SK-N-SH (cell line): ENCODE measurements at regions not wholly inside any gene's neighbourhood (a gene's known extent, or its start where the extent isn't known, plus 50 kb on each side); places are given as distances from the start of the nearest gene placed in this dataset.

Source experiments
- CTCF ChIA-PET: fragments of 300-600, 350-600 bp; formaldehyde crosslinking; extraction: SDS; loops from one replicate; lab custom pipeline; 2021; lab: Yijun Ruan, JAX
- POLR2A ChIA-PET: fragments of 350-600 bp; sonication (Branson Sonifier 250); formaldehyde crosslinking; extraction: SDS; loops from one replicate; lab custom pipeline; 2020; ENCODE audit warnings: antibody characterized with exemption, inconsistent platforms; lab: Yijun Ruan, JAX
- DNase-seq: peaks from one replicate; pipeline ENCODE4 v3.0.0; 2012
- H2AFZ ChIP-seq: fragments of 200-600 bp; sonication (generic); 2 replicates; pipeline ENCODE4 v1.8.1; 2016; ENCODE audit warnings: antibody characterized with exemption, mild to moderate bottlenecking, low read depth
- H3F3A ChIP-seq: fragments of 200-600 bp; sonication (generic); replicated peaks from 2 replicates; pipeline ENCODE3; 2016; ENCODE audit warnings: antibody characterized with exemption, mild to moderate bottlenecking; ENCODE audit not compliant: insufficient read depth
- H3K27ac ChIP-seq, 2 experiments: fragments of 200-500 bp in 1 of 2; fragments of 200-600 bp in 1 of 2; sonication (Bioruptor generic) in 1 of 2; sonication (generic), shearing (Covaris generic) in 1 of 2; 2 replicates each; pipeline versions ENCODE4 v1.5.1 to v1.6.1; 2014 to 2016; ENCODE audit warnings: low read depth in 2 of 2, inconsistent platforms in 1 of 2, low read length in 1 of 2, mild to moderate bottlenecking in 1 of 2, mixed read lengths in 1 of 2
- H3K27me3 ChIP-seq: fragments of 200-600 bp; sonication (generic), shearing (Covaris generic); 2 replicates; pipeline ENCODE4 v1.6.1; 2016; ENCODE audit warnings: mixed run types; ENCODE audit not compliant: insufficient read depth
- H3K36me3 ChIP-seq, 2 experiments: fragments of 200-500 bp in 1 of 2; fragments of 200-600 bp in 1 of 2; sonication (Bioruptor generic) in 1 of 2; sonication (generic) in 1 of 2; replicated peaks in 1 of 2; 2 replicates each; pipeline versions ENCODE3 to v1.5.1; 2014 to 2016; ENCODE audit warnings: low read length in 1 of 2, mild to moderate bottlenecking in 1 of 2; ENCODE audit not compliant: insufficient read depth in 2 of 2, control insufficient read depth in 1 of 2
- H3K4me1 ChIP-seq, 2 experiments: fragments of 200-500 bp in 1 of 2; fragments of 200-600 bp in 1 of 2; sonication (Bioruptor generic) in 1 of 2; sonication (generic), shearing (Covaris generic) in 1 of 2; 2 replicates each; pipeline versions ENCODE4 v1.5.1 to v1.6.1; 2014 to 2016; ENCODE audit warnings: low read depth in 1 of 2, low read length in 1 of 2, mixed run types in 1 of 2; ENCODE audit not compliant: insufficient read depth in 2 of 2, control insufficient read depth in 1 of 2
- H3K4me2 ChIP-seq: fragments of 200-600 bp; sonication (generic), shearing (Covaris generic); 2 replicates; pipeline ENCODE4 v1.6.1; 2017; ENCODE audit warnings: mixed run types
- H3K4me3 ChIP-seq, 2 experiments: fragments of 200-500 bp in 1 of 2; fragments of 200-600 bp in 1 of 2; sonication (Bioruptor generic) in 1 of 2; sonication (generic), shearing (Covaris generic) in 1 of 2; 2 replicates each; pipeline versions ENCODE4 v1.5.1 to v1.8.1; 2014 to 2016; ENCODE audit warnings: low read depth in 2 of 2, inconsistent platforms in 1 of 2, low read length in 1 of 2, mild to moderate bottlenecking in 1 of 2, mixed read lengths in 1 of 2, moderate library complexity in 1 of 2
- H3K79me2 ChIP-seq: fragments of 200-600 bp; sonication (generic); 2 replicates; pipeline ENCODE4 v1.8.1; 2017; ENCODE audit warnings: mild to moderate bottlenecking; ENCODE audit not compliant: insufficient read depth
- H3K9ac ChIP-seq: fragments of 200-600 bp; sonication (generic); 2 replicates; pipeline ENCODE4 v1.6.1; 2017; ENCODE audit warnings: mixed run types
- H3K9me2 ChIP-seq: fragments of 200-600 bp; sonication (generic); 2 replicates; pipeline ENCODE4 v1.6.1; 2017; ENCODE audit warnings: mixed run types
- H3K9me3 ChIP-seq: fragments of 200-600 bp; sonication (generic); 2 replicates; pipeline ENCODE4 v1.6.1; 2017; ENCODE audit warnings: mixed run types, mild to moderate bottlenecking, moderate library complexity
- H4K20me1 ChIP-seq: fragments of 200-600 bp; sonication (generic); 2 replicates; pipeline ENCODE4 v1.6.1; 2017; ENCODE audit warnings: mild to moderate bottlenecking, mixed run types; ENCODE audit not compliant: insufficient read depth
- CHD2 ChIP-seq: fragments of 150-350 bp; IDR thresholded peaks from 2 replicates; pipeline ENCODE4 v1.6.1; 2018; ENCODE audit warnings: low read length; ENCODE audit not compliant: partially characterized antibody
- ELF1 ChIP-seq: IDR thresholded peaks from 2 replicates; pipeline ENCODE4 v1.4.0; 2012
- EP300 ChIP-seq, 2 experiments: IDR thresholded peaks; 2 replicates each; pipeline versions ENCODE4 v1.4.0 to v1.6.1; 2012; ENCODE audit warnings: borderline replicate concordance in 1 of 2, low read depth in 1 of 2, low read length in 1 of 2
- EZH2phosphoT487 ChIP-seq: fragments of 200-600 bp; sonication (generic); IDR thresholded peaks from 2 replicates; pipeline ENCODE4 v1.6.1; 2017; ENCODE audit warnings: low read depth, mixed run types, mild to moderate bottlenecking, antibody characterized with exemption, moderate library complexity, borderline replicate concordance
- MEF2A ChIP-seq: IDR thresholded peaks from 2 replicates; pipeline ENCODE4 v1.4.0; 2012; ENCODE audit warnings: low read depth, borderline replicate concordance
- NFIC ChIP-seq: IDR thresholded peaks from 2 replicates; pipeline ENCODE4 v1.4.0; 2012; ENCODE audit warnings: borderline replicate concordance
- NRF1 ChIP-seq: IDR thresholded peaks from 2 replicates; pipeline ENCODE4 v1.6.1; 2012; ENCODE audit warnings: low read depth, mild to moderate bottlenecking, low read length
- RAD21 ChIP-seq: IDR thresholded peaks from 2 replicates; pipeline ENCODE4 v1.6.1; 2012; ENCODE audit warnings: mild to moderate bottlenecking, low read length
- RCOR1 ChIP-seq: fragments of 150-350 bp; IDR thresholded peaks from 2 replicates; pipeline ENCODE4 v1.6.1; 2017; ENCODE audit warnings: antibody characterized with exemption, low read length
- SIN3A ChIP-seq: IDR thresholded peaks from 2 replicates; pipeline ENCODE4 v1.6.1; 2012; ENCODE audit warnings: low read depth, mild to moderate bottlenecking, low read length, moderate library complexity, borderline replicate concordance
- SMC3 ChIP-seq: IDR thresholded peaks from 2 replicates; pipeline ENCODE4 v1.6.1; 2012; ENCODE audit warnings: low read depth, low read length, improper control_type of control experiment
- TAF1 ChIP-seq: IDR thresholded peaks from 2 replicates; pipeline ENCODE4 v1.6.1; 2012; ENCODE audit warnings: low read depth, mild to moderate bottlenecking, low read length, moderate library complexity, borderline replicate concordance
- TCF12 ChIP-seq: IDR thresholded peaks from 2 replicates; pipeline ENCODE4 v1.4.0; 2012
- YY1 ChIP-seq: IDR thresholded peaks from 2 replicates; pipeline ENCODE4 v1.4.0; 2012; ENCODE audit warnings: low read depth, mild to moderate bottlenecking
- WGBS: methylation state at CpG from one replicate; pipeline ENCODE4 v1.1.6; 2017; ENCODE audit warnings: low lambda C conversion rate; 5-methylcytosine and 5-hydroxymethylcytosine counted together
- TF ChIP-seq, protein P1 (sequence below): IDR thresholded peaks from 2 replicates; pipeline ENCODE4 v1.4.0; 2012; ENCODE audit warnings: low read depth, borderline replicate concordance
- TF ChIP-seq, protein P2 (sequence below): IDR thresholded peaks from 2 replicates; pipeline ENCODE4 v1.6.1; 2012; ENCODE audit warnings: mild to moderate bottlenecking, low read depth, low read length, moderate library complexity
- TF ChIP-seq, protein P3 (sequence below): IDR thresholded peaks from 2 replicates; pipeline ENCODE4 v1.4.0; 2012; ENCODE audit warnings: low read depth, borderline replicate concordance

DNA sequence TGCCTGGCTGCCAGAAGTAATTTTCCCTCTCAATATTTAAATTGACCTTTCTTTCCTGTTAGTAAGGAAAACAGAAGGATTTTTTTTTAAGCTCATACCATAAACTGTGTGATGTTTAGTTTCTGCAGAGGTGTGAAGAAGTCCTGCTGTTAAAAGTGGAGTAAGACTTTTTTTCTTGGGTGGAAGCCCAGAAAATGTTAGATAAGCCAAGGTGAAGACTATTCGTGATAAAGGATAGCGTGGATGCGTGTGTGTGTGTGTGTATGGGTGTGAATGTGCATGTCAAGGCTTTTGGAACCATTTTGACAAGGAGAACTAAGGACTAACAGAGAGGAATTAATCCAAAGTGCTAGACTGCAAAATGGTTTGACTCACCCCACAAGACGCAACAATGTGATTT lies 152.9 kb upstream of the SEL1L start:
- Histone ChIP-seq H3K27me3 (no peaks in the 10 kb centered on the region), H3K9me2 (no peaks in the 10 kb centered on the region), H4K20me1 (no peaks in the 10 kb centered on the region), H3K4me2 (no peak overlapping the region), H3K36me3 (no peaks in the 10 kb centered on the region)
- no peak for TF ChIP-seq MEF2A
- TF ChIP-seq SIN3A: no peak
- TF ChIP-seq, protein P1, sequence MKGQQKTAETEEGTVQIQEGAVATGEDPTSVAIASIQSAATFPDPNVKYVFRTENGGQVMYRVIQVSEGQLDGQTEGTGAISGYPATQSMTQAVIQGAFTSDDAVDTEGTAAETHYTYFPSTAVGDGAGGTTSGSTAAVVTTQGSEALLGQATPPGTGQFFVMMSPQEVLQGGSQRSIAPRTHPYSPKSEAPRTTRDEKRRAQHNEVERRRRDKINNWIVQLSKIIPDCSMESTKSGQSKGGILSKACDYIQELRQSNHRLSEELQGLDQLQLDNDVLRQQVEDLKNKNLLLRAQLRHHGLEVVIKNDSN: no peak
- no peak for TF ChIP-seq NFIC
- TF ChIP-seq RAD21: no peak
- TF ChIP-seq, protein P2, sequence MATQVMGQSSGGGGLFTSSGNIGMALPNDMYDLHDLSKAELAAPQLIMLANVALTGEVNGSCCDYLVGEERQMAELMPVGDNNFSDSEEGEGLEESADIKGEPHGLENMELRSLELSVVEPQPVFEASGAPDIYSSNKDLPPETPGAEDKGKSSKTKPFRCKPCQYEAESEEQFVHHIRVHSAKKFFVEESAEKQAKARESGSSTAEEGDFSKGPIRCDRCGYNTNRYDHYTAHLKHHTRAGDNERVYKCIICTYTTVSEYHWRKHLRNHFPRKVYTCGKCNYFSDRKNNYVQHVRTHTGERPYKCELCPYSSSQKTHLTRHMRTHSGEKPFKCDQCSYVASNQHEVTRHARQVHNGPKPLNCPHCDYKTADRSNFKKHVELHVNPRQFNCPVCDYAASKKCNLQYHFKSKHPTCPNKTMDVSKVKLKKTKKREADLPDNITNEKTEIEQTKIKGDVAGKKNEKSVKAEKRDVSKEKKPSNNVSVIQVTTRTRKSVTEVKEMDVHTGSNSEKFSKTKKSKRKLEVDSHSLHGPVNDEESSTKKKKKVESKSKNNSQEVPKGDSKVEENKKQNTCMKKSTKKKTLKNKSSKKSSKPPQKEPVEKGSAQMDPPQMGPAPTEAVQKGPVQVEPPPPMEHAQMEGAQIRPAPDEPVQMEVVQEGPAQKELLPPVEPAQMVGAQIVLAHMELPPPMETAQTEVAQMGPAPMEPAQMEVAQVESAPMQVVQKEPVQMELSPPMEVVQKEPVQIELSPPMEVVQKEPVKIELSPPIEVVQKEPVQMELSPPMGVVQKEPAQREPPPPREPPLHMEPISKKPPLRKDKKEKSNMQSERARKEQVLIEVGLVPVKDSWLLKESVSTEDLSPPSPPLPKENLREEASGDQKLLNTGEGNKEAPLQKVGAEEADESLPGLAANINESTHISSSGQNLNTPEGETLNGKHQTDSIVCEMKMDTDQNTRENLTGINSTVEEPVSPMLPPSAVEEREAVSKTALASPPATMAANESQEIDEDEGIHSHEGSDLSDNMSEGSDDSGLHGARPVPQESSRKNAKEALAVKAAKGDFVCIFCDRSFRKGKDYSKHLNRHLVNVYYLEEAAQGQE: no peak
- no peak for TF ChIP-seq TAF1
- TF ChIP-seq TCF12: no peak
- TF ChIP-seq, protein P3, sequence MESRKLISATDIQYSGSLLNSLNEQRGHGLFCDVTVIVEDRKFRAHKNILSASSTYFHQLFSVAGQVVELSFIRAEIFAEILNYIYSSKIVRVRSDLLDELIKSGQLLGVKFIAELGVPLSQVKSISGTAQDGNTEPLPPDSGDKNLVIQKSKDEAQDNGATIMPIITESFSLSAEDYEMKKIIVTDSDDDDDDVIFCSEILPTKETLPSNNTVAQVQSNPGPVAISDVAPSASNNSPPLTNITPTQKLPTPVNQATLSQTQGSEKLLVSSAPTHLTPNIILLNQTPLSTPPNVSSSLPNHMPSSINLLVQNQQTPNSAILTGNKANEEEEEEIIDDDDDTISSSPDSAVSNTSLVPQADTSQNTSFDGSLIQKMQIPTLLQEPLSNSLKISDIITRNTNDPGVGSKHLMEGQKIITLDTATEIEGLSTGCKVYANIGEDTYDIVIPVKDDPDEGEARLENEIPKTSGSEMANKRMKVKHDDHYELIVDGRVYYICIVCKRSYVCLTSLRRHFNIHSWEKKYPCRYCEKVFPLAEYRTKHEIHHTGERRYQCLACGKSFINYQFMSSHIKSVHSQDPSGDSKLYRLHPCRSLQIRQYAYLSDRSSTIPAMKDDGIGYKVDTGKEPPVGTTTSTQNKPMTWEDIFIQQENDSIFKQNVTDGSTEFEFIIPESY: no peak
- no peak for TF ChIP-seq EZH2phosphoT487
- no peak for TF ChIP-seq ELF1
- TF ChIP-seq NRF1: no peak
- no peak for TF ChIP-seq RCOR1
- TF ChIP-seq EP300 (IDR thresholded peaks at IDR 0.05; ENCODE audit: borderline replicate concordance in 1 of 2, low read depth in 1 of 2, low read length in 1 of 2): no peak
- no peak for TF ChIP-seq CHD2
- no peak for TF ChIP-seq YY1
- TF ChIP-seq SMC3: no peak
- TF ChIP-seq, all 33 proteins: peak for 0
- Histone ChIP-seq H3K4me3 (no peak overlapping the region), H3K9ac (no peak overlapping the region), H3K79me2 (no peaks in the 10 kb centered on the region), H2AFZ (no peak overlapping the region), H3K4me1 (no peaks in the 10 kb centered on the region), H3F3A (no peaks in the 10 kb centered on the region), H3K9me3 (no peaks in the 10 kb centered on the region), H3K27ac (no peak overlapping the region)
- DNase-seq: no peak
- WGBS: 14% methylated on average over 4 of the region's 4 CpGs
- ChIA-PET POLR2A (no interaction called here), CTCF (no interaction called here)
